CD14-positive monocyte (primary cell): ENCODE measurements at regions not wholly inside any gene's neighbourhood (a gene's known extent, or its start where the extent isn't known, plus 50 kb on each side); places are given as distances from the start of the nearest gene placed in this dataset.
A peak's percentile ranks its signal among the peaks of the same experiment; 100 is the strongest.

ENCODE experiments used
- DNase-seq, 3 donors: peaks; one replicate each; pipeline ENCODE4 v3.0.0-alpha.2; 2011 to 2022
- H2AFZ ChIP-seq: 2 replicates; pipeline ENCODE4 v1.6.0; 2012; ENCODE audit warnings: mild to moderate bottlenecking, low read depth, low read length, inconsistent platforms; ENCODE audit not compliant: insufficient read depth, poor library complexity, severe bottlenecking
- H3K27ac ChIP-seq, 2 donors: 1 replicate in 1 of 2; 2 replicates in 1 of 2; pipeline ENCODE4 v1.5.1; 2012 to 2013; ENCODE audit warnings: low read length in 2 of 2, control low read depth in 1 of 2, inconsistent platforms in 1 of 2, low read depth in 1 of 2, mild to moderate bottlenecking in 1 of 2
- H3K27me3 ChIP-seq, 2 donors: one replicate each; pipeline versions ENCODE4 v1.6.0 to v1.6.1; 2011 to 2013; ENCODE audit warnings: low read length in 2 of 2; ENCODE audit not compliant: control insufficient read depth in 2 of 2, insufficient read depth in 2 of 2
- H3K36me3 ChIP-seq, 2 donors: replicated peaks in 1 of 2; 1 replicate in 1 of 2; 2 replicates in 1 of 2; pipeline versions ENCODE4 v1.5.1 to v1.6.1; 2012 to 2013; ENCODE audit warnings: low read length in 2 of 2, control low read depth in 1 of 2, inconsistent platforms in 1 of 2, mild to moderate bottlenecking in 1 of 2; ENCODE audit not compliant: insufficient read depth in 2 of 2, control insufficient read depth in 1 of 2
- H3K4me1 ChIP-seq, 2 donors: 1 replicate in 1 of 2; 2 replicates in 1 of 2; pipeline versions ENCODE4 v1.5.1 to v1.6.1; 2012 to 2013; ENCODE audit warnings: low read length in 2 of 2, control low read depth in 1 of 2, inconsistent platforms in 1 of 2, mild to moderate bottlenecking in 1 of 2, moderate library complexity in 1 of 2; ENCODE audit not compliant: insufficient read depth in 2 of 2, control insufficient read depth in 1 of 2
- H3K4me2 ChIP-seq: replicated peaks from 2 replicates; pipeline ENCODE3; 2012; ENCODE audit warnings: low read length, moderate library complexity, mild to moderate bottlenecking; ENCODE audit not compliant: poor library complexity, severe bottlenecking; ENCODE audit errors: extremely low read depth
- H3K4me3 ChIP-seq, 3 experiments: fragments of 200-600 bp in 1 of 3; sonication (generic) in 1 of 3; replicated peaks in 1 of 3; 1 replicate in 2 of 3; 2 replicates in 1 of 3; pipeline ENCODE4 v1.5.1; 2011 to 2013; ENCODE audit warnings: low read length in 3 of 3, mild to moderate bottlenecking in 3 of 3, control low read depth in 2 of 3, low read depth in 2 of 3, inconsistent platforms in 1 of 3, moderate library complexity in 1 of 3
- H3K79me2 ChIP-seq: 2 replicates; pipeline ENCODE4 v1.6.0; 2012; ENCODE audit warnings: mild to moderate bottlenecking, control low read depth, inconsistent platforms, low read length, moderate library complexity; ENCODE audit not compliant: insufficient read depth
- H3K9ac ChIP-seq: 2 replicates; pipeline ENCODE4 v1.6.0; 2017; ENCODE audit warnings: low read length, mild to moderate bottlenecking; ENCODE audit not compliant: insufficient read depth, poor library complexity, severe bottlenecking
- H3K9me3 ChIP-seq, 2 donors: replicated peaks in 1 of 2; 1 replicate in 1 of 2; 2 replicates in 1 of 2; pipeline versions ENCODE4 v1.5.1 to v1.6.1; 2012 to 2013; ENCODE audit warnings: low read length in 2 of 2, control low read depth in 1 of 2; ENCODE audit not compliant: control insufficient read depth in 1 of 2, insufficient read depth in 1 of 2
- H4K20me1 ChIP-seq: 2 replicates; pipeline ENCODE4 v1.6.0; 2012; ENCODE audit warnings: mild to moderate bottlenecking, low read length, control low read depth, moderate library complexity; ENCODE audit not compliant: insufficient read depth
- H3K27ac Mint-ChIP-seq, 7 donors: one replicate each; pipeline ENCODE4 v1.8.0; 2020; ENCODE audit warnings: mild to moderate bottlenecking in 7 of 7, mixed read lengths in 7 of 7, moderate library complexity in 6 of 7, inconsistent platforms in 2 of 7
- H3K27me3 Mint-ChIP-seq, 3 donors: one replicate each; pipeline ENCODE4 v1.8.0; 2021 to 2022; ENCODE audit warnings: low read depth in 3 of 3, mild to moderate bottlenecking in 3 of 3, mixed read lengths in 3 of 3, moderate library complexity in 3 of 3, inconsistent platforms in 1 of 3
- H3K36me3 Mint-ChIP-seq, 2 donors: one replicate each; pipeline ENCODE4 v1.8.0; 2020; ENCODE audit warnings: mixed read lengths in 2 of 2, inconsistent platforms in 1 of 2, mild to moderate bottlenecking in 1 of 2
- H3K4me1 Mint-ChIP-seq: one replicate; pipeline ENCODE4 v1.8.0; 2020; ENCODE audit warnings: mild to moderate bottlenecking, mixed read lengths
- H3K4me3 Mint-ChIP-seq, 2 donors: one replicate each; pipeline ENCODE4 v1.8.0; 2020; ENCODE audit warnings: mild to moderate bottlenecking in 2 of 2, mixed read lengths in 2 of 2, moderate library complexity in 1 of 2
- H3K9me3 Mint-ChIP-seq, 7 donors: one replicate each; pipeline ENCODE4 v1.8.0; 2020 to 2022; ENCODE audit warnings: mixed read lengths in 7 of 7, mild to moderate bottlenecking in 6 of 7, moderate library complexity in 6 of 7, inconsistent platforms in 2 of 7
- WGBS: methylation state at CpG from one replicate; pipeline ENCODE4 v1.1.5; 2013; ENCODE audit warnings: missing lambda C conversion rate; ENCODE audit not compliant: insufficient coverage; 5-methylcytosine and 5-hydroxymethylcytosine counted together
- intact Hi-C, 2 donors: fragments of 100-400 bp; cut with micrococcal nuclease; formaldehyde crosslinking; loops; one replicate each; pipeline versions ENCODE4 v1.15.0 to v1.15.1; 2023
- TF ChIP-seq, protein P1 (sequence below): fragments of 200-600 bp; IDR thresholded peaks from one replicate; pipeline ENCODE4 v1.8.0; 2022; ENCODE audit warnings: antibody characterized with exemption, mild to moderate bottlenecking

DNA sequence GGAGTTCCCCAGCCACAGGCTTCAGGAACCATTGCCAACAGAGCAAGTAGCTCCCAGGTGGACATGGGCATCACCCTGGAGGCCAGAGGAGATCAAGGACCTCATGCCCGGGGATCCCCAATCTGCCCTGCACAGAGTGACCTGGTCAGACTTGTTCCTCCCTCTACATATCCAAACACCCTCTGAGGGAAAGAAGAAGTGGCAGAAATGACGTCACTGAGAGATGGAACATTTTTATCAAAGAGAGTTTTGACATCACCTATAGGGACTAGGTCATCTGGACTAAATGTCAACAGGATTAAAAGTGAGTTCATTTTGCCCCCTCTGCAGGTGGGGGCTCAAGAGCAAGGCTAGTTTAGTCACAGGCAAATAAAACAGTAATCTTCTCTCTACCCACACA lies 273.7 kb downstream of the SKAP2 start:
- H3K9me3 ChIP-seq, result no peaks in the 10 kb centered on the region
- DNase-seq, result peak in 1 of 3 donors; percentile 14
- H3K4me2 ChIP-seq, result no peak overlapping the region
- TF ChIP-seq, protein P1, sequence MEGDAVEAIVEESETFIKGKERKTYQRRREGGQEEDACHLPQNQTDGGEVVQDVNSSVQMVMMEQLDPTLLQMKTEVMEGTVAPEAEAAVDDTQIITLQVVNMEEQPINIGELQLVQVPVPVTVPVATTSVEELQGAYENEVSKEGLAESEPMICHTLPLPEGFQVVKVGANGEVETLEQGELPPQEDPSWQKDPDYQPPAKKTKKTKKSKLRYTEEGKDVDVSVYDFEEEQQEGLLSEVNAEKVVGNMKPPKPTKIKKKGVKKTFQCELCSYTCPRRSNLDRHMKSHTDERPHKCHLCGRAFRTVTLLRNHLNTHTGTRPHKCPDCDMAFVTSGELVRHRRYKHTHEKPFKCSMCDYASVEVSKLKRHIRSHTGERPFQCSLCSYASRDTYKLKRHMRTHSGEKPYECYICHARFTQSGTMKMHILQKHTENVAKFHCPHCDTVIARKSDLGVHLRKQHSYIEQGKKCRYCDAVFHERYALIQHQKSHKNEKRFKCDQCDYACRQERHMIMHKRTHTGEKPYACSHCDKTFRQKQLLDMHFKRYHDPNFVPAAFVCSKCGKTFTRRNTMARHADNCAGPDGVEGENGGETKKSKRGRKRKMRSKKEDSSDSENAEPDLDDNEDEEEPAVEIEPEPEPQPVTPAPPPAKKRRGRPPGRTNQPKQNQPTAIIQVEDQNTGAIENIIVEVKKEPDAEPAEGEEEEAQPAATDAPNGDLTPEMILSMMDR, result no peak
- H3K27me3 ChIP-seq, result no peaks in the 10 kb centered on the region
- Mint-ChIP-seq H3K27me3 (peaks cover 0 to 5% (median 2%) of the 10 kb centered on the region in 3 donors), H3K4me3 (no peak overlapping the region), H3K4me1 (peaks cover 11% of the 10 kb centered on the region), H3K36me3 (no peaks in the 10 kb centered on the region), H3K27ac (peak overlapping the region in 1 of 7 donors; percentile 64), H3K9me3 (no peaks in the 10 kb centered on the region)
- no peaks in the 10 kb centered on the region for H3K79me2 ChIP-seq
- WGBS, result no CpG with 5 or more reads among the region's 2 CpGs
- peaks cover 0 to 7% of the 10 kb centered on the region in 2 donors for H3K4me1 ChIP-seq
- no peak overlapping the region for H3K4me3 ChIP-seq
- no peak overlapping the region for H3K27ac ChIP-seq
- intact Hi-C loops, result no loop called here
- H3K9ac ChIP-seq, result no peak overlapping the region
- H4K20me1 ChIP-seq, result no peaks in the 10 kb centered on the region
- H3K36me3 ChIP-seq, result no peaks in the 10 kb centered on the region
- no peak overlapping the region for H2AFZ ChIP-seq

DNA sequence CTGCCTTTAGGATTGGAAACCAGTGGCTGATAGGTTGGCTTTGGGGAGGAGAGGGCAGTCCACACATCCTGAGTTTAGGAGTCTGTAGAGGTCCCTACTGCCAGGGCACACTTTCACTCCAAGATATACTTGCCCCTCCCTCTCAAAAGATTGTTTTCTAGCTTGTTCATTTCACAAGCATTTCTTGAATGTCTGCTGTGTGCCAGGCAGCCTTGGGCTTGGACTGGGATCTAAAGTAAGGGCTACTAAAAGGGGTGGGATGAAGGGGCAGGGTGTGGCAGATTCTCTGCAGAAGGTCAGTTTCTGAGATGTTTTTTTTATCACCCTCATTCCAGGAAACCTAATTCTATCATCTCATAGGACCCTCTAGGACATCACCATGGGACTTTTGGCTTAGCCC lies 272.4 kb downstream of the SKAP2 start:
- no peak overlapping the region for H3K27ac ChIP-seq
- TF ChIP-seq, protein P1, result no peak
- H3K79me2 ChIP-seq, result no peaks in the 10 kb centered on the region
- no peak overlapping the region for H3K9ac ChIP-seq
- peaks cover 9% of the 10 kb centered on the region for H3K4me1 Mint-ChIP-seq
- H3K9me3 ChIP-seq, result no peaks in the 10 kb centered on the region
- peaks cover 0 to 7% of the 10 kb centered on the region in 2 donors for H3K4me1 ChIP-seq
- no peaks in the 10 kb centered on the region for H3K36me3 ChIP-seq
- no peaks in the 10 kb centered on the region for H4K20me1 ChIP-seq
- H3K4me3 ChIP-seq, result no peak overlapping the region
- intact Hi-C loops, result no loop called here
- no peaks in the 10 kb centered on the region for H3K36me3 Mint-ChIP-seq
- H2AFZ ChIP-seq, result no peak overlapping the region
- no peaks in the 10 kb centered on the region for H3K9me3 Mint-ChIP-seq
- H3K27me3 Mint-ChIP-seq, result peaks cover 1 to 7% (median 2%) of the 10 kb centered on the region in 3 donors
- DNase-seq, result no peak
- H3K27ac Mint-ChIP-seq, result no peak overlapping the region
- H3K4me2 ChIP-seq, result no peak overlapping the region
- no peaks in the 10 kb centered on the region for H3K27me3 ChIP-seq
- no peak overlapping the region for H3K4me3 Mint-ChIP-seq
